ENCODE measurements at regions not wholly inside any gene's neighbourhood (a gene's known extent, or its start where the extent isn't known, plus 50 kb on each side); places are given as distances from the start of the nearest gene placed in this dataset.

DNA sequence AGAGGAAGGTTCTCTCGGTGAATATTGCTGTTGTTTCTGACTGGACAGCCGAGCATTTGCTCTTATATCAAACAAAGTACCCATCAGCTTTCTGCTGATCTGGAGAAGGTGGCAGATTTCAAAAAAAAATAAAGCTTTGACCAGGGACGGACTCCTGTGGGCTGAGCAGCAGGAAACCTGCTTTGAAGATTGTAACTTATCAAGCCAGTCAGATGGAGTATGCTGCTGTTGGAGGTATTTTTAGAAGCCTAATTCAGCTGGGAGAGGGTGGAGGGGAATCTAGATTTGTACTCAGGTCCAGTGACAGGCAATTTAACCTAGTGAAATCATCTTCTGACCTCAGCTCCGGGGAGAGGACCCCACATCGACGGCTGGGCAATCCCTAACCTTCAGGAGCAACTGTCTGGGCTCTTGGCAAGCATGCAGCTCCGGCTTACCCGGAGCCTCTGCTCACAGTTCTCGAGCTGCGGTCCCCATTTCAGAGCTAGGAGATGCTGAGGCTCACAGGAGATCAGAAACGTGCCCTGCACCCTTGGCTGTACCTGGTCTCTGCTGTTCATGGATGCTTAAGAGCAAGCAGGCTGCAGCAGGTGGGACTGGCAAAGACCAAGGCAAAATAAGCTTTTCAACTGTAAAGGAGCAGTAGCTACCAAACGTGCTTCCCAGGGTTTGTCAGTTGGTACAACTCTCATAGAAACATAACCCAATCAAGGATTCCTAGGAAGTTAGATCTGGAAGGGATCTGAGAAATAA is 89.3 kb upstream of the ST8SIA2 start:
- DNase-seq (ENCODE audit: low read depth in 3 of 3) = no peak

DNA sequence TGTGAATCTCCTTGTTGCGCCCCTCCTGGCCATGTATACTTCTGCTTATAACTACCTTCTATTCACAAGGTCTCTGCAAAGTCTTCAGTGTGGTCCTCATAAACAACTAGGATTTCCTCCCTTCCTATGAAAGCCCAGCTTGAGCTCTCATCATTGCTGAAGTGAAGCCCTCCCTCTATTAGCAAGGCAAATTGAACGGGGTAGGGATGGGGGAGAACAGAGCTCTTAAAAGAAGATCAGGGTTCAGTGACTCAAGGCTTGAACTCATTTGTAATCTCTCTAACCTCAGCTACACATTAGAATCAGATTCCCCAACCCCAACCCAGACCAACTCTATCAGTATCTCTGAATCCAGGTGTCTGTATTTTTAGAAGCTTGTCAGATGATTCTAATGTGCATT is 88.3 kb upstream of the ST8SIA2 start:
- no peak for DNase-seq (ENCODE audit: low read depth in 3 of 3)

DNA sequence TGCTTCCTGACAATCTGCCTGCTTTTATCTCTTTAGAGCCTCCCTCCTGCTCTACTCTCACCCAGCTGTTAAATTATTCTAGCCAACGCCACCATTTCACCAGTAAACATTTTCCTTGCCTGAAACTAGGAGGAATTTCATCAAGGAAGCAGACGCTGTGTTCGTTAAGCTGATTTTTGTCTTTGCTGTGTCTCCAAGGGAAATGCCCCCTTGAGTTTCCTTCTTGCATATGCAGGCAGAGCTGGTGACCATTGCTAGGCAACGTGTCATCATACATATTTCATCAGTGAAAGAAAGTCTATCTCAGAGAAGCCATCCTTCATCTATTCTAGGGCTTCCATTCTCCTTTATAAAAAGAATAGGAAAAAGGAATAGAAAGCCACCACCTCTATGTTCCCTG is 87.0 kb upstream of the ST8SIA2 start:
- no peak for DNase-seq (ENCODE audit: low read depth in 3 of 3)

DNA sequence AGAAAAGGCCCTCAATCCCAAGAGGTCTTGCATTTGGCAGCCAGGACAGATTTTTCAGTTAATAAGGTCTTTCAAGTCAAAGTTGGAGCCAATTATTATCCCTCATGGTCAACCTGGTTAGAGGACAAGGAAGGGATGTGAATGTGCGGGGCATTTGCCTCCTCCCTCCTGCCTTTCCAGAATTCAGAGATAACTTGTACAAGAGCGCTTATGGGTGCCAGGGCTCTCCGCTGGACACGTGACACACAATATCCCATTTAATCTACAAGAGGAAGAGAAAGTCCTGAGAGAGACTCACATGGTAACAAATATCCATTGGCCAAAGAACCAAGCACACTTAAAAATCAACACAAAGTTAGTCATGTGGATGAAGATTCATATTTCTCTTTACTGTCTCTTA is 78.5 kb upstream of the ST8SIA2 start:
- no peak for DNase-seq (ENCODE audit: low read depth in 3 of 3)

DNA sequence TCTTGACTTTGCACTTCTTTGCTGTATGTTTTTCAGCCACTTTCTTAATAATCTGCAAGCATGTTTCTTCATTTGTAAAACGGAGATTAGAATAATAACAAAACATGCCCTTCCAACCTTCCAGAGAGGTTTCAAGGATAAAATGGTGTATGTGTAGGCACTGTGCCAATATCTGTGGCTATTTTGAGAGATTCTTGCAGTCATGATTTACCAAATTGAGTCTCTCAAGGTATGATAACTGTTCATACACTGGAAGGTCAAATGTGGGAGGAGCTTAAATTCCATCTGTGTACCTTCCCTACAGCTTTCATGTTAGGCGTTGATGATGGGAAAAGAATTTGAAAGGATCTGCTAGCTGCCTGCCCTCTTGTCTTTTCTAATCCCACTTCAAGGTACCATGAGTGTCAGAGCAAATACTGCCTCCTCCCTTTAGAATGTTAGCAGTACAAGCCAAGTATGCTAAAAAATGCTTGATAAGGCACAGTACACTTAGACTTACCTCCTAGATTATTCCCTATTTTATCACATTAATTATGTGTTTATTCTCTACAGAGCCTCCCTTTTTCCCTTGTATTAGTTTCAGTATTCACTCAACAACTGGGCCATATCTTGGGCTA is 78.0 kb upstream of the ST8SIA2 start:
- no peak for DNase-seq (ENCODE audit: low read depth in 3 of 3)

DNA sequence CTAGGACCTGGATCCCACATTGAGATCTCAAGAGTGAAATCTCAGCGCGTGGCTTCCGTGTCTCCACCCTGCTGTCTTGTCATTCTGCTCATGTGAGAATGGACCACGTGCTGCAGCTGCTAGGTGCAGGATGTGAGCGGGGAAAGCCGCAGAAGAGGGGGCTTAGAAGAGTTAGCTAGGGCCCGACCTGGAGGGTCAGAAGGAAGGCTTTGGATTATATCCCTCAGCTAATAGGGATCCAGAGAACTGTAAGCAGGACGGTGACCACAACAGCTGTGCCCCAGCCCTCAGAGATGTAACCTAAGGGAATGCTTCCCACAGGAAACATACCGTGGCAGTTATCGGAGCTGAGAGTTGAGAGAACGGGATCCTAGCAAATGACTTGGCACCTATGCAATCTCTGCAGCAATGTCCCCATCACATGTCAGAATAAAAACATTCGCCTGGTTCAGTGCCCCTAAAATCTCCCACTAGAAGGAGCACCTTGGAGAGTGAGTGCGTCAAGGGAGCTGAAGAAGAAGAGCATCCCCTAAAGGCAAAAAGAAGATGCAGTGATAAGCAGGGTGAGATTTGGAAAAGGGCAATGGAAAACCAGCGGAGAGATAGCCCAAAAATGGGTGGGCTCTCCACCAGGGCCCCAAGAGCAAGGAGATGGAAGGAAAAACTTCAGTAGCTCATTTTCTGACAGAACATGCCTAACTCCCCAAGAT is 76.9 kb upstream of the ST8SIA2 start:
- no peak for DNase-seq (ENCODE audit: low read depth in 3 of 3)

DNA sequence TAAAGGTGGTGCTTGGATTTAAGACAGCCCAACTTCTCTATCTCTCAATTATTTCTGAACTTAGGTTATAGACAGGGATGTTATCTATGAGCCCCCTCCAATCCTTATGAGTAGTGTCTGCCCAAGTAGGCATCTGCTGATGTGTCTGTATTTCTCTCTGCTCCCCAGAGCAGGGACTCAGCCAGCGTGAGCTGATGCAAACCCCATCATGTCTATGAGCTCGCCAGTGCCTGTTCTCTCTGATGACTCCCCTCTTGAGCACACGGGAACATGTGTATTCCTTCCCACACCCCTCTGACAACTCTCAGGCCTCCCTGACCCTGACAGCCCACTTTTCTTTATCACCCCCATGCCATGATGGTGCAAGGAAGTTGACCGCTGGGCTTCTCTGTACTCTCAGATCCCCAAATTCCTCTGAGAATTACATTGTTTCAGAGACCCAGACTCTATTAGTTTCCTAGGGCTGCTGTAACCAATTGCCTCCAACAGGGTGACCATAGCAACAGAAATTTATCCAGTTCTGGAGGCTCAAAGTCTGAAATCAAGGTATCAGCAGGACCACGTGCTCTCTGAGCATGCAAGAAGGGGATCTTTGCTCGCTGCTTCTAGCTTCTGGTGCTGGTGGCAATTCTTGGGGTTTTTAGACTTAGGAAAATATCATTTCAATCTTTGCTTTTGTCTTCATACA is 73.5 kb upstream of the ST8SIA2 start:
- DNase-seq (ENCODE audit: low read depth in 3 of 3) = no peak

DNA sequence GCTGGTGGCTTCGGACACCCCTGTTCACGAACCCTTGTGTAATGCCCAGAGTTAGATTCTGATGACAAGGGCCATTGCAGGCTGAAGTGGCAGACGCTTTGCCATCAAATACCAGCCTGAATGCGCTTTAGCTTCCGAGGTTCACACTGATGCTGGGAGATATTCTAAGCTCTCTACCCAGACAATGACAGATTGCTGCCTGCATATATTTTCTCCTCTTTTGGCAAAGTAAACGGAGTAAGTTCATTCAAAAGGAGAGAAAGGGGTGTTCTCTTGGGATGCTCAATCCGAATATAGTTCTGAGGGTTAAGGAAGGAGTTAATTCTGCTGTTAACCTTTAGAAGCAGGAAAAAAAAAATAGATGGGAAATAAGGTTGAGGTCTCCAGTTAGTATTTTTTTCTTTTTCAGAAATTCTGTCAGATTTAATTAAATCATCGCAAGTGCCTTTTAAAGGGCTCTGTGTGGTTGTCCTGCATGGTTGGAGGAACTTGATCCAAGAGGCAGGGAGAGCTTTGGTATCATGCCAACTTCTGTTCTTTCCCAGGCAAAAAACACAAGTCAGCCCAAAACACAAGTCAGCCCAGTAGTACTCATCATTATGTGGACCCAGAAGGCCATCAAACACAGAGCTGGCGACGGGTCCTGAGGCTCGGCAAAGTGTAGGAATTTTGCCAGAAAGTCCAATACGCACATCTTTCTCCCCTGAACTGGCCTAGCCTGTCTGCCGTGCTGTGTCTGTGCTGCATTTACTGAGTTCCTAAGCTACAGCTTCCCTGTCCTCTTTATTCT is 70.9 kb upstream of the ST8SIA2 start:
- no peak for DNase-seq (ENCODE audit: low read depth in 3 of 3)

DNA sequence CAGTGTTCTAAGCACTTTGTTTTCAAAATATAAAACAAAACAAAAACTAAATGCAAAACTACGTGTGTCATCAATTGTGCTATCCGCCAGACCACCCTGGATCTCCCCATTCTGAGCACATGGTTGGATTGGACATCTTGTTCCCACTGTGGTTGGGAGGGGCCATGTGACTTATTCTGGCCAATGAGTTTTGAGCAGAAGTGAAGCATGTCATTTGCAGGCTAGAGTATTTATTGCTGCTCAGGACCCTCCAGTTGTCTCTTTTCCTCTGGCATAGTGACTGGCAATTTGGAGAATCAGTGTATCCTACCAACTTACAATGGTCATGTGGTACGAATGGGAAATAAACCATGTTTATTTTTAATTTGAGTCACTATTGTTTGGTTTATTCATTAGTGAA is 70.2 kb upstream of the ST8SIA2 start:
- no peak for DNase-seq (ENCODE audit: low read depth in 3 of 3)

DNA sequence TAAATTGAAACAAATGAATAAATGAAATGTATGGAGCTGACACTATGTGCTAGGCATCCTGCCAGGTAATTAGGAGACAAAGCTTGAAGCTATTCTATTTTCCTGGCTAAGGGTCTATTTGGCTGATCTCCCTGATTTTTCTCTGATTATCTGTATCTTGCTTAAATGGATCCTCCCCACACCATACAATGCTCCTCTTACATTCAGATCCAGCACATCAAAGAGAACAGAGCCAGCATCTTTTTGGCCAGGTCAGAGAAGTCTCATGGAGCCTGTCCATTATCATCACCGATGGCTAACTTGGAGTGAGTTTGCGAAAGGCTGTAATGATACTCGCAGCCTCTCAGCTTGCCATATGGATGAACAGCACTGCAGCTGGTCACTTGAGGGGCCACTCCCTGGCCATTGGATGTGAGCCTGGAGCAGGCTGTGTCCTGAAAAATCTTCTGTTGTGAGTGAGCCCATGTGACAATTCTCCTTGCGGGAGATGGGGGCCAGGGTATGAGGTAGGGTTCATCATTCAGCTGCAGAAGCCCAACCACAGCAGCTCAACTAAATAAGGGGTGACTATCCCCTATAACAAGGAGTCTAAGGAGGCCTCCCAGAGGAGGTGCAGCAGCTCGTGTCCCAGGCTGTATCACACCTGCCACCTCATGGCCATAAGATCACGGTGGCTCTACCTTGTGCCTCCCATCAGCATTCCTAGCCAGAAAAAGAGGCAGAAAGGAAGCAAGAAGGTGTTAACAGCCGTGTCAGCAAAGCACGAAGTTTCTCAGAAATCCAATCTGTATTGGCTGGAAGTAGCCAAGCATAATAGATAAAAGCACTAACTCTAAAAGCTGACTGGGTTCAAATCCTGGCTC is 69.3 kb upstream of the ST8SIA2 start:
- DNase-seq (ENCODE audit: low read depth in 3 of 3) = no peak

DNA sequence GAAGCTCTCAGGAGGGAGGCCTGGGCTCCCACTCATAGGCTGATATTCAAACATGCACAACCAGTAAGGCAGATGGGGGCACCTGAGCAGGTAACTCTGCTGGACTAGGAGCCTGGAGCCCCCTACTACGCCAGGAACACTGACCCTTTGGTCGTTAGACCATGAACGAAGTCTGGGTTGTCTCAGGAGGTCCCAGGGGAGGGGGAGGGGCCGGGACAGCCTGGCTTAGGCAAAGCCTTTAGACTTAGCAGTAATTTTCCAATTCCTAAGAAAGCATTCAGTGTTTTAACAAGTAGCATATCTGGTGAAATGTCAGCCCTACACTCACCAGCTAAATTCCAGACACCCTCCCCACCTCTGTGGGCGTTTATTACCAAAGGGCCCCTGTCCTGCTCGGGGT is 67.4 kb upstream of the ST8SIA2 start:
- DNase-seq (ENCODE audit: low read depth in 3 of 3) = no peak

DNA sequence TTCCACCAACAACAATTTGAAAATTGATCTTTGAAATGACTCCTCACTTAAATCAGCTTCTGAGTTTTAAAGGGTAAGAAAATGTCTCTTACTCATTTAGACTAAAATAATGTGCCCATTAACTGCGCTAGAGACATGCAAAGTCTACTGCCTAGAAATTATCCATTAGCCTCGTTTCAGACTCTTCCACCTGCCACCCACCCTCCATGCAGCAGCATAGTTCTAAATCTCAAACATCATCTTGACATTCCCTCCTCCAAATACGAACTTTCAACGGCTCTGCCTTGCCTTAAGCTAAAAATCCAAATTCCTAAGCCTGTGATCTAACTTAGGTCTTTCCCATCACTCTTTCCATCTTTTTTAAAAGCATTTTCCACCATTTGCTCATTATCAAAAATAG is 66.6 kb upstream of the ST8SIA2 start:
- no peak for DNase-seq (ENCODE audit: low read depth in 3 of 3)

DNA sequence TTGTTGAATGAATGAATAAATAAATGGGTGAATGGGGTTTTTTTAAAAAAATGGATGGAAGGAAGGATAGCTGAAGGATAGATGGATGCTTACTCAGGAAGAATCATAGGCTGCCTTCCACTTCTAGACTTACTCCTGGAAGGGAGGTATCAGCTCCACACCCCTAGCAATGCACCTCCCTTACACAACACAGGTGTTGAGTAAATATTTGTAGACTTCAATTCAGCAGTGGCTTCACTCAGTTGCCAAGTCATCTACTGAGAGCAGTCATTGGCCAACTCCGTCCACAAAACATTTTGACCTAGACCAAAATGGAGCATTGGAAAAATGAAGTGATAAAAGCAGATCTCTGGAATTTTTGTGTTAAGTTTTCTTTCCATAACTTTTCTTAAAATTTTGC is 65.5 kb upstream of the ST8SIA2 start:
- DNase-seq (ENCODE audit: low read depth in 3 of 3) = no peak

DNA sequence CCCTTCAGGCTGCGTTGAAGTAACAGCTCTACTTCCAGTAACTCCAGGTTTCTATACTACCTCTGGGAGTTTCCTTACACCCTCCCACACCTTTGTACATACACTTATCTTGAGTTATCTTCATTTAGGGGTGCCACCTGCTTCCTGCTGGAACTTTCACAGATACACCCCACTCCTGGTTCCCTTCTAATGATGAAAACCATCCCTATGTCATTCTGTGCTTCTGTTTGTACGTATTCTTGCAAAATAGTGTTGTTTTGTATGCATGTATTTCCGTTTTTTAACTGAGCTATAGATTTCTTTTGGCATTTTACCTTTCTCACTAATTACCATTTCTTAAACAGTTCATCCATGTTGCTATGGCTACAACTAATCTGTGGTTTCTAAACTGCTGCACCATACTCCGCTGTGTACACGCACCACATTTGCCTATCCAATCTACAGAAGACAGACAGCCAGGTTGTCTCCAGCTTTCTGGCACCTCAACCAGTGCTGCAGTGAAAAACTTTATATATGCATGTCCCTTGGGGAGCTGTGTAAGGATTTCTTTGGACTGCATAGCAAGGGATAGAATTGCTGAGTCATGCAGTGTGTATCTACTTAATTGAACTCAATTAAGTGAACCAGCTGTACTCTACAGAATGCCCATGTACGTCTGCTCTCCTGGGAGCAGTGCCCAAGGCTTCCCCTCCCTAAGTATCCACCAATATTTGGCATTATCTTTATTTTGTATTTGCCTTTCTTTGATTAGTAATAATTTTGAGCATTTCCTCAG is 61.4 kb upstream of the ST8SIA2 start:
- DNase-seq (ENCODE audit: low read depth in 3 of 3) = no peak

DNA sequence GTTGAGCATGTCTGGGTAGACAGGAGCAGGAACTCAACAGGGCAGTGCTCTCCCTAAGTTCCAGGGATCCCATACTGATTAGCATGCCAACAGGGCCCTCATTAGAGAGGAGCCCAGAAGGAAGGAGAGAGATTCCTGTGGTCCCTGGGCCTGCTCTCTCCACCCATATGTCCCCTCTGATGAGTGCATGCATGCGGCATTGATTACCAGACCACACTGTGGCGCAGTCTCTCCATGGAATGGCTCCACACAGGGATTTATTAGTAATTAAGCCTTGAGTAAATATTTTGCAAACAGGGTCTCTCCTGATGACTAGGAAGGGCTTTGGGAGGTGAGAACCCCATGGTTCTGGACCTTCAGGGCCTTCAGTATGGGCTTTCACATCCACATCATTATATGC is 60.0 kb upstream of the ST8SIA2 start:
- DNase-seq (ENCODE audit: low read depth in 3 of 3) = no peak

DNA sequence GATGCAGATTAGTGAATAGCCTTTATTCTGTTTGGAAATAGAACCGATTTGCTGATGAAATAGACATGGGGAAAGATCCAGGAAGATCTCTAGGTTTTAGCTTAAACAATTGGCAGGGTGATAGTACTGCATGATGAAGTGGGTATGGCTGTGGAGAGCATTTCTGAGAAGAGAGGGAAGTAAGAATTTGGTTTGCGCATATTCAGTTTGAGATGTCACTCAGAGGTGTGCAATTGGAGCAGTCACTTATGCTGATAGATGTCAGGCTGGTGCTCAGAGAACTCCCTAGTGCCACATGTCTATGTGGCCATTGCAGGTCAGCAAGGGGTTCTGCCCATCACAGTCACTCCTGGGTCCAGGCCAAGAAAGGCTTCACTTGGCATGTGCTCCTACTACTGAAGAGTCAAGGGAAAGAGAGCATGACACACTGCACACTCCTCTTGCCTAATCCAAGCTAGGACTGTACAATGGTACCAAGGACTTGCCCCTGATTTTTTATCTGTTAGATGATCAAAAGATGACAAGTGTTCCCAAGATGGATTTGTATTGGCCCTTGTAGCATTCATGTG is 57.2 kb upstream of the ST8SIA2 start:
- no peak for DNase-seq (ENCODE audit: low read depth in 3 of 3)

DNA sequence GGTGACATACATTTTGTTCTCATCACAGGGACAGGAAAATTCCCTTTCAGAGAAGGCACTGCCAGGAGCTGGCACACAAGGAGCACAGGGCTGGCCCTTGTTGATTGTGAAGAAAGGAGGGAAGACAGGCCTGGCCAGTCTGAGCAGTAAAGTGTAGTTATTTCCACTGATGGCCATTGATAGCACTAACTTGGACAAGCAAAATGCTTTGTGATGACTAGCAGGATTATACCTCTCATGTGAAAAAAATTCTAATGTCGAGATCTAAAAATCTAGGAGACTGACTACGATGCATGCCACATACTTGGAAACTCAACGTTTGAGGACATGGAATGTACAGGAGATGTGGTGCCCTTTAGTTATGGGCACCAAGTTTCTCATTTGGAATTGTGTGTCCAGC is 54.3 kb upstream of the ST8SIA2 start:
- DNase-seq (ENCODE audit: low read depth in 3 of 3) = no peak
